Body of pancreas (tissue), 4 donors: ENCODE measurements at regions not wholly inside any gene's neighbourhood (a gene's known extent, or its start where the extent isn't known, plus 50 kb on each side); places are given as distances from the start of the nearest gene placed in this dataset.

Experiments used
- ATAC-seq: fragments of 150-250 bp; one replicate; pipeline ENCODE4 v1.9.1; 2016
- DNase-seq, 4 donors: peaks; one replicate each; pipeline ENCODE4 v3.0.0-alpha.2; 2019
- H3K27ac ChIP-seq, 4 donors: fragments of 200-600 bp; sonication (generic); 1 replicate in 3 of 4; 2 replicates in 1 of 4; pipeline versions ENCODE4 v1.5.1 to v1.6.1; 2016 to 2019; ENCODE audit warnings: mild to moderate bottlenecking in 1 of 4, mixed read lengths in 1 of 4, moderate library complexity in 1 of 4
- H3K27me3 ChIP-seq, 2 donors: fragments of 200-600 bp; sonication (generic); one replicate each; pipeline ENCODE4 v1.6.0; 2016; ENCODE audit warnings: mild to moderate bottlenecking in 1 of 2
- H3K36me3 ChIP-seq, 2 donors: fragments of 200-600 bp; sonication (generic); replicated peaks in 1 of 2; 2 replicates each; pipeline ENCODE4 v1.5.1; 2016; ENCODE audit warnings: low read depth in 2 of 2; ENCODE audit not compliant: insufficient read depth in 1 of 2
- H3K4me1 ChIP-seq: fragments of 200-600 bp; sonication (generic); one replicate; pipeline ENCODE4 v1.6.0; 2016
- H3K4me3 ChIP-seq, 2 donors: fragments of 200-600 bp; sonication (generic); 1 replicate in 1 of 2; 2 replicates in 1 of 2; pipeline ENCODE4 v1.5.1; 2016 to 2019
- H3K9me3 ChIP-seq, 3 donors: fragments of 200-600 bp; sonication (generic); 1 replicate in 2 of 3; 2 replicates in 1 of 3; pipeline ENCODE4 v1.5.1; 2016
- POLR2A ChIP-seq, 3 donors: fragments of 450-650 bp; IDR thresholded peaks; one replicate each; pipeline ENCODE4 v1.6.1; 2016; ENCODE audit warnings: antibody characterized with exemption in 3 of 3, mild to moderate bottlenecking in 2 of 3
- WGBS, 2 donors: methylation state at CpG; one replicate each; pipeline ENCODE4 v1.1.5; 2017; 5-methylcytosine and 5-hydroxymethylcytosine counted together
- intact Hi-C: fragments of 100-400 bp; cut with DNase I; formaldehyde crosslinking; loops from one replicate; pipeline ENCODE4 v1.15.1; 2023
- TF ChIP-seq, protein P1 (sequence below), 7 experiments: fragments of 450-650 bp in 4 of 7; fragments of 200-600 bp in 3 of 7; sonication (generic) in 3 of 7; IDR thresholded peaks; one replicate each; pipeline ENCODE4 v1.5.1; 2016 to 2019; ENCODE audit warnings: antibody characterized with exemption in 7 of 7

DNA sequence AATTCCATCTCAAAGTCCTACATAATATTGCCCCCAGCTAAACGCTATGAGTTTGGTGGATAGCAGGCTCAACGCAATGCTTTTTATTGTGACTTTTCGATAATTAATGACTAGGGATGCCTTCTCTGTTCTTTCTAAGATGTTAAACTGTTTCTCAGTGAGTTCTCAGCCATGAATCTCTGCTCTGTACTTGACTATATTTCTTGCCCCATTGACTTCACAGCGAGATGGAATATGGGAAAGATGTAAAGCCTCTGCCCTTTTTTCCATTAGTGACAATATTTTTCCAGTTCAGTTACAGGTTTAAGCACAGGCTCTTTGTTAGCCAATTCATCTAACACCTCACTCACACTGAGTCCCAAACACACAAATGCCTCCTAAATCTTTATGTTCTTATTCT lies 1022.0 kb downstream of the ADGRL3 start:
- TF ChIP-seq, protein P1, sequence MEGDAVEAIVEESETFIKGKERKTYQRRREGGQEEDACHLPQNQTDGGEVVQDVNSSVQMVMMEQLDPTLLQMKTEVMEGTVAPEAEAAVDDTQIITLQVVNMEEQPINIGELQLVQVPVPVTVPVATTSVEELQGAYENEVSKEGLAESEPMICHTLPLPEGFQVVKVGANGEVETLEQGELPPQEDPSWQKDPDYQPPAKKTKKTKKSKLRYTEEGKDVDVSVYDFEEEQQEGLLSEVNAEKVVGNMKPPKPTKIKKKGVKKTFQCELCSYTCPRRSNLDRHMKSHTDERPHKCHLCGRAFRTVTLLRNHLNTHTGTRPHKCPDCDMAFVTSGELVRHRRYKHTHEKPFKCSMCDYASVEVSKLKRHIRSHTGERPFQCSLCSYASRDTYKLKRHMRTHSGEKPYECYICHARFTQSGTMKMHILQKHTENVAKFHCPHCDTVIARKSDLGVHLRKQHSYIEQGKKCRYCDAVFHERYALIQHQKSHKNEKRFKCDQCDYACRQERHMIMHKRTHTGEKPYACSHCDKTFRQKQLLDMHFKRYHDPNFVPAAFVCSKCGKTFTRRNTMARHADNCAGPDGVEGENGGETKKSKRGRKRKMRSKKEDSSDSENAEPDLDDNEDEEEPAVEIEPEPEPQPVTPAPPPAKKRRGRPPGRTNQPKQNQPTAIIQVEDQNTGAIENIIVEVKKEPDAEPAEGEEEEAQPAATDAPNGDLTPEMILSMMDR (IDR thresholded peaks at IDR 0.05): no peak
- no peak for TF ChIP-seq POLR2A (IDR thresholded peaks at IDR 0.05)
- Histone ChIP-seq H3K9me3 (no peaks in the 10 kb centered on the region), H3K4me1 (no peaks in the 10 kb centered on the region), H3K27ac (no peak overlapping the region), H3K27me3 (no peaks in the 10 kb centered on the region), H3K36me3 (no peaks in the 10 kb centered on the region), H3K4me3 (no peak overlapping the region)
- no peak for ATAC-seq
- WGBS, 2 donors: 56 to 70% methylated on average over 4 of the region's 4 CpGs
- intact Hi-C loops: no loop called here
- DNase-seq: no peak

DNA sequence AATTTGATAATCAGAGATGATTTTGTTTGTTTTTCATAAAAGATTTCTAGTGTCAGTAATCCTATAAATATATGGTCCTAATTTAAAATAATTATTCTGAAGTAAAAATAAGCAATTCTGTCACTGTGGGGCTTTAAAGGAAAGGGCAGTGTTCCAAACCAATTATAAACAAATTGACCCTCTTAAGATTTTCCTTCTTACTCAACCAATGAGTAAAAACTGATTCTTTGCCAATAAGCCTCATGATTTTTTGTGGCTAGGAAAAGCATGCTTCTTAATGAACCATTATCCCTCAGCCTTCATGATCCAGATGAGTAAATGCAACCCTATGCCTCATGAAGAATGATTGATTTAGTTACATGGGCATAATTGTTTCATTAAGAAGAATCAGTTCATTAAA lies 1010.4 kb downstream of the ADGRL3 start:
- Histone ChIP-seq H3K27ac (no peak overlapping the region), H3K27me3 (no peaks in the 10 kb centered on the region), H3K9me3 (no peaks in the 10 kb centered on the region), H3K36me3 (no peaks in the 10 kb centered on the region), H3K4me3 (no peak overlapping the region), H3K4me1 (no peaks in the 10 kb centered on the region)
- intact Hi-C loops: no loop called here
- DNase-seq: no peak
- TF ChIP-seq POLR2A (IDR thresholded peaks at IDR 0.05): no peak
- TF ChIP-seq, protein P1 (IDR thresholded peaks at IDR 0.05): no peak
- ATAC-seq: no peak

DNA sequence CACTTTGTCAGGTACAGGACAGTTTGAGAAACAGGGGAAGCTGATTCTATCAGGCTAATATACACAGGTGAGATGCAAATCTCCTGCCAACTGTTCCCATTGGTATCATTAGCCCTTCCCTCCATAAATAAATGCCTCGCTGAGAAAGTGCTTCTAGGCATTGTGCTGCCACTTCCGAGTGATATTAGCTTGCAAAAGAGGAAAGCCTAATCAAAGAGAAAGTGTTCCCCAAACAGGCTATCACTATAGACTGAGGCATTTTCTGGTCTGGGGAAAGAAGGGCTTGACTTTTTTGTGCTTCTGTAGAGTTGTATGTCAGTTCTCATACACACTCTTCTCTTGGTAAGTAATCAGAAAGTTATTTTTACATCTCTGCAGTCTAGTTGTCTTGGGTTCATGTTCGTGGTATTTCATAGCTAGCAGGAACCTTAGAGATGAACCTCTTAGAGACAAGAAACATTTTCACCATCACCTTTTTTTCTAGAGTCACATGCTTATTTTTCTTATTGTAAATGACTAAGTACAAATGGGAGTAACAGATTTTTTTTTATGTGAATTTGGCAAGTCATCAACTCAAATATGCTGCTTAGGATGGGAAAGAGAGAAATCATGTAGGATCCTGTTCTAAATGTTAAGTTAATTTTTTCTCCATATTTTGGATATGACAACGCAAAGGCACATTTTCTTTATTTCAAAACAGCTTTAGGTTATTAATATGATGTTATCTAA lies 1009.8 kb downstream of the ADGRL3 start:
- no peaks in the 10 kb centered on the region for H3K27me3 ChIP-seq
- 41 to 44% methylated on average over 4 of the region's 4 CpGs for WGBS, 2 donors
- DNase-seq (no peak), ATAC-seq (no peak)
- no peaks in the 10 kb centered on the region for H3K4me1 ChIP-seq
- H3K27ac ChIP-seq: no peak overlapping the region
- intact Hi-C loops: no loop called here
- H3K36me3 ChIP-seq: no peaks in the 10 kb centered on the region
- H3K9me3 ChIP-seq: no peaks in the 10 kb centered on the region
- TF ChIP-seq, protein P1 (IDR thresholded peaks at IDR 0.05): no peak
- no peak overlapping the region for H3K4me3 ChIP-seq

DNA sequence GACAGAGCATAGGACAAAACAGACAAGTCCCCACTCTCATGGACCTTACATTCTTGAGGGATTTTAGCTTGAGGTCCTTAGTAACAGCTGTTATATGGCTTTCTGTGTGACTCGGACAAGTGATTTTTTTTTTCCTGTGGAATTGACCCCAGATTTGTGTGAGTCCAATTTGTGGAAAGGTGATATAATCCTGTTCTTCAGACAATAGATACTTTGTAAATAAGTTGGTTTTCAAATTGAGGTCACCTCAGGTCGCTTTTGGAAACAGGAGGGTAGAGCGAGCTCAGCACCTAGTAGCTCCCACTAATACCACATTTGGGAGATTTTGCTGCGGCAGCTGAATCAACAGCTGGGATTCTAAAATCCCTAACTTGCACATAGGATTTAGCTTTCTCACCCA lies 1008.8 kb downstream of the ADGRL3 start:
- Histone ChIP-seq H3K9me3 (no peaks in the 10 kb centered on the region), H3K4me3 (no peak overlapping the region), H3K27ac (no peak overlapping the region), H3K36me3 (no peaks in the 10 kb centered on the region), H3K4me1 (no peaks in the 10 kb centered on the region), H3K27me3 (no peaks in the 10 kb centered on the region)
- 50 to 51% methylated on average over 4 of the region's 4 CpGs for WGBS, 2 donors
- intact Hi-C loops: no loop called here
- TF ChIP-seq, protein P1 (IDR thresholded peaks at IDR 0.05): no peak
- no peak for TF ChIP-seq POLR2A (IDR thresholded peaks at IDR 0.05)
- ATAC-seq (no peak), DNase-seq (no peak)

DNA sequence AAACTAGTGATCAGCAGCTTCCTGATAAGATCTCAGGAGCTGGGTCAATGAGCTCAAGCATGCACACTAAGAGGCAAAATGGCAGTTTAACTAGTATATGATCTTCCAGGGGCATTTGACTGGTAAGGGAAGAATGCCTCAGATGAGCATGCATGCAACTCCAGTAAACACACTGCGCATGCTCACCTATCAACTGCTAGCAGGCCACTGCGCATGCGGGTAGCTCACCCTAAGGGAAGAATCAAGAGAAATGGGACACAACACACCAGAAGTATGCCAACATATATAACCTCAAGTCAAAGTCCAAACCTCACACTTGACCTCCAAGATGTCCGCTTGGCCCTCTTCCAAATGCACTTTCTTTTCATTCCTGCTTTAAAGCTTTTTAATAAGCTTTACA lies 1004.0 kb downstream of the ADGRL3 start:
- Histone ChIP-seq H3K27me3 (no peaks in the 10 kb centered on the region), H3K27ac (no peak overlapping the region), H3K4me1 (no peaks in the 10 kb centered on the region), H3K9me3 (no peaks in the 10 kb centered on the region), H3K36me3 (no peaks in the 10 kb centered on the region), H3K4me3 (no peak overlapping the region)
- ATAC-seq (no peak), DNase-seq (no peak)
- intact Hi-C loops: no loop called here
- no peak for TF ChIP-seq POLR2A (IDR thresholded peaks at IDR 0.05)
- TF ChIP-seq, protein P1 (IDR thresholded peaks at IDR 0.05): no peak
- 75 to 86% methylated on average over 4 of the region's 4 CpGs for WGBS, 2 donors
